Muscle layer of duodenum (tissue), 2 donors: ENCODE measurements at regions not wholly inside any gene's neighbourhood (a gene's known extent, or its start where the extent isn't known, plus 50 kb on each side); places are given as distances from the start of the nearest gene placed in this dataset.
"Not testable (repeated sequence)": the region's sequence is repeated elsewhere in the genome, so short reads cannot be mapped to it uniquely, and the experiment has no call there.

ENCODE experiments used
- H3K27ac ChIP-seq: one replicate; pipeline ENCODE4 v1.7.0; 2013; ENCODE audit warnings: mild to moderate bottlenecking, low read length
- H3K27me3 ChIP-seq: one replicate; pipeline ENCODE4 v1.7.0; 2013; ENCODE audit warnings: low read depth, mild to moderate bottlenecking, control low read depth, low read length
- H3K36me3 ChIP-seq, 2 donors: one replicate each; pipeline ENCODE4 v1.7.0; 2013; ENCODE audit warnings: low read length in 2 of 2, control low read depth in 1 of 2, mild to moderate bottlenecking in 1 of 2; ENCODE audit not compliant: insufficient read depth in 2 of 2, control insufficient read depth in 1 of 2
- H3K4me1 ChIP-seq, 2 donors: one replicate each; pipeline ENCODE4 v1.7.0; 2013; ENCODE audit warnings: low read length in 2 of 2, mild to moderate bottlenecking in 2 of 2, control low read depth in 1 of 2, moderate library complexity in 1 of 2; ENCODE audit not compliant: insufficient read depth in 2 of 2, control insufficient read depth in 1 of 2
- H3K4me3 ChIP-seq, 2 donors: one replicate each; pipeline ENCODE4 v1.7.0; 2013; ENCODE audit warnings: low read length in 2 of 2, low read depth in 1 of 2, mild to moderate bottlenecking in 1 of 2
- H3K9me3 ChIP-seq, 2 donors: one replicate each; pipeline ENCODE4 v1.7.0; 2013; ENCODE audit warnings: low read length in 2 of 2, control low read depth in 1 of 2, mild to moderate bottlenecking in 1 of 2; ENCODE audit not compliant: control insufficient read depth in 1 of 2
- donor health status: healthy.

DNA sequence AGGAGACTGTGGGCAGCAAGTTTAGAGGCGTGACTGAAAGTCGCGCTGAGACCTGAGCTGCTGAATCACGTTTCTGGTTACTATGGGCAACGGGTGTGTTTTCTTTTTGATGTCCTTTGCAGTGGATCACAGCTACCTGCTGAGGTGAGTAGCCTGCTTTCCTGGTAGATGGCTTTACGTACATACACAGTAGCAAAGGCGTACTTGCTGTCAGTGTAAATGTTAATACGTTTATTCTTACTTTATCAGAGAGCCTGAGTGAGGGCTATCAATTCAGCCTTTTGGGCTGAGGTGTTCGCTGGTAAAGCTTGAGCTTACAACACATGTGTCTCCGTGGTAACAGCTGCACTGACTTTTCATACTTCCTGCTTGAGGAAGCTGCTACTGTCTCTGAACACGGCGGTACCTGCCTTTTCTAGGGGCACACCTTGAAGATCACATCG lies 165.1 kb upstream of the CCZ1B start:
- not testable (repeated sequence) for H3K4me1 ChIP-seq, H3K36me3 ChIP-seq, H3K27ac ChIP-seq, H3K9me3 ChIP-seq, H3K27me3 ChIP-seq
- peak overlapping the region in 1 of 2 donors; percentile 11 for H3K4me3 ChIP-seq

DNA sequence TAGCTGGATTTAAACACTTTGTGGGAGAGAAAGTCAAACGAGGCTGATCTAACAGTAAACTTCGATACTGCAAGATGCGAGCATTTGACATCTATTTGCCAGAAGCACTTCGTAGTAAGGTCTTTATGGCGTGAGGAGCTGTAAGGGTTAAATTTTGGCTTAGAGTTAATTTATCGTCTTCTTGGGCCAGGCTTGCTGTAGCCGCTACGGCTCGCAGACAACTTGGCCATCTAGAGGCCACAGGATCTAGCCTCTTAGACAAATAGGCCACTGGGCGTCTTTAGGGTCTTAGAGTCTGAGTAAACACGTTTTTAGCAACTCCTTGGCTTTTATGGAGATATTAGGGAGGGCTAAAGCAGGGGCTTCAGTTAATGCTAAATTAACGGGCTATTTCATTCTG lies 165.6 kb upstream of the CCZ1B start:
- peak overlapping the region in 1 of 2 donors; percentile 11 for H3K4me3 ChIP-seq
- not testable (repeated sequence) for H3K27me3 ChIP-seq, H3K27ac ChIP-seq

DNA sequence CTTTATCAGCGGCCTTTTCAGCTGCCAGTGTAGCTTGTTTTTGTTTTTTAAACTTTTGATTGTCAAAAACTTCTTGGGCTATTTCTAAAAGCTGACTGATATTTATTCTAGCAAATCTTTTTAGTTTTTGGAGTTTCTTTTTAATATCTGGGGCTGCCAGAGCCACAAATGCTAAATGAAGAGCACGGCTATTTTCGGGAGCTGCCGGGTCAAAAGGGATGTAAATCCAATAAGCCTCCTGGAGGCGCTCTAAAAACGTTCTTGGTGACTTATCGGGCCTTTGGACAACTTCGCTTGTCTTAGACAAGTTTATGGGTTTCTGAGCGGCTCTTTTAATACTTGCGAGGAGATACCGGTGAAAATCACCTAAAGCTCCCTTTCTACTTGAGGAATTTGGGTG lies 166.1 kb upstream of the CCZ1B start:
- H3K9me3 ChIP-seq, H3K36me3 ChIP-seq, H3K27ac ChIP-seq, H3K27me3 ChIP-seq, H3K4me1 ChIP-seq, H3K4me3 ChIP-seq: not testable (repeated sequence)

More for the DNA sequence above, 165.6 kb upstream of the CCZ1B start:
- H3K9me3 ChIP-seq, H3K4me1 ChIP-seq, H3K36me3 ChIP-seq: not testable (repeated sequence)

DNA sequence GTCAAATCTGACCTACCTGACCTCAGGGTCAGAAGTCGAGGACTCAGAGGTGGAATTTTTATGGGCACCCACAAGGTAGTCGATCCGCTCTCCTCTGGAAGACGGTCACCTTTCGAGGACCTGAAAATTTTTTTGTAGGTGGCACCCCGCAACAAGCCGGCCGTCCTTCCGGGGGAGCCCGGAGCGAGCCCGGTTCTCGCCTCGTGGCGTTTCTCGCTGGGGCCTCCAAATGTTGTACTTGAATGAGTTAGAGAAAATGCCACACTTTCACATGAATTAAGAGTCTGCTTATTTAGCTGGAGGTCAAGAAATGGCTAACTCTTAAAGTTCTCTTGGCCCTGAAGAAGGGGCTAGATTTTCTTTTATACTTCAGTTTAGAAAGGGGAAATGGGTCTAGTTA lies 169.0 kb upstream of the CCZ1B start:
- H3K36me3 ChIP-seq, H3K27ac ChIP-seq, H3K27me3 ChIP-seq, H3K4me1 ChIP-seq, H3K9me3 ChIP-seq, H3K4me3 ChIP-seq: not testable (repeated sequence)

DNA sequence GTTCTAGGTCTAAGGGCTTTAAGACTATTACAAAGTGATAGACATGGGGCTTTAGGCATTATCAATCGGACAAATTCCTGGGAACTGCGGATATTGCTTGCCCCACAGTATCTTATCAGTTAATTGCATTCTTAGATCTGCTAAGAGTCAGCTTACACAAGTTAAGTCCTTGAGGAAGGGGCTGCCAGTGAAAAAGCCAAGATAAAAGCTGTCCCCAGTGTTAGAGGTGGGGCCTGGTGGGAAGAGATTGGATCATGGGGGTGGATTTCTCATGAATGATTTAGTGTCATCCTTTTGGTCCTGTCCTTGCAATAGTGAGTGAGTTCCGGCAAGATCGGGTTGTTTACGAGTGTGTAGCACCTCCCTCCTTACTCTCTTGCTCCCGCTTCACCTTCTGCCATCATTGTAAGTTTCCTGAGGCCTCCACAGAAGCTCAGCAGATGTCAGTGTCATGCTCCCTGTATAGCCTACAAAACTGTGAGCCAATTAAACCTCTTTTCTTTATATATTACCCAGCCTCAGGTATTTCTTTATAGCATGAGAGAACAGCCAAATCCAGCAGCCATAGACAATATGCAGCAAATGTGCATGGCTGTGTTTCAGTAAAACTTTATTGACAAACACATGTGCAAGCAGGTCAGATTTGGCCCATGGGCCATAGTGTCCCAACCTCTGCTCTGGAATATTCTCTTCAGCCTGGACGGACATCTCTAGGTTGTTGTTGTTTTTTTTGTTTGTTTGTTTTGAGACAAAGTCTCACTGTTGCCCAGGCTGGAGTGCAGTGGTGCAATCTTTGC lies 169.6 kb upstream of the CCZ1B start:
- H3K27me3 ChIP-seq, H3K36me3 ChIP-seq, H3K4me3 ChIP-seq, H3K27ac ChIP-seq, H3K9me3 ChIP-seq, H3K4me1 ChIP-seq: not testable (repeated sequence)

DNA sequence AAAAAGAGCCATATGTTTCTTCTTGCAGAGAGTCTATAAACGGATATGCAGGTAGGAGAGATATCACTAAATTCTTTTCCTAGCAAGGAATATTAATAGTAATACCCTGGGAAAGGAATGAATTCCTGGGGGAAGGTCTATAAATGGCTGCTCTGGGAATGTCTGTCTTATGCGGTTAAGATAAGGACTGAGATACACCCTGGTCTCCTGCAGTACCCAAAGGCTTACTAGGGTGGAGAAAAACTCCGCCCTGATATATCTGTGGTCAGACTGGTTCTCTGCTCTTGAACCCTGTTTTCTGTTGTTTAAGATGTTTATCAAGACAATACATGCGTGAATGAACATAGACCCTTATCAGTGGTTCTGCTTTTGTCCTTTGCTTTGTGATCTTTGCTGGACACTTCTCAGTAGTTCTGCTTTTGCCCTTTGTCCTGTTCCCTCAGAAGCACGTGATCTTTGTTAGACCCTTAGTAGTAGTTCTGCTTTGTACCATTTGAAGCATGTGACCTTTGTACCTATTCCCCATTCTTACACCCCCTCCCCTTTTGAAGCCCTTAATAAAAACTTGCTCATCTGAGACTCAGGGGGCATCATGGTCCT lies 173.1 kb upstream of the CCZ1B start:
- not testable (repeated sequence) for H3K27ac ChIP-seq, H3K4me3 ChIP-seq

DNA sequence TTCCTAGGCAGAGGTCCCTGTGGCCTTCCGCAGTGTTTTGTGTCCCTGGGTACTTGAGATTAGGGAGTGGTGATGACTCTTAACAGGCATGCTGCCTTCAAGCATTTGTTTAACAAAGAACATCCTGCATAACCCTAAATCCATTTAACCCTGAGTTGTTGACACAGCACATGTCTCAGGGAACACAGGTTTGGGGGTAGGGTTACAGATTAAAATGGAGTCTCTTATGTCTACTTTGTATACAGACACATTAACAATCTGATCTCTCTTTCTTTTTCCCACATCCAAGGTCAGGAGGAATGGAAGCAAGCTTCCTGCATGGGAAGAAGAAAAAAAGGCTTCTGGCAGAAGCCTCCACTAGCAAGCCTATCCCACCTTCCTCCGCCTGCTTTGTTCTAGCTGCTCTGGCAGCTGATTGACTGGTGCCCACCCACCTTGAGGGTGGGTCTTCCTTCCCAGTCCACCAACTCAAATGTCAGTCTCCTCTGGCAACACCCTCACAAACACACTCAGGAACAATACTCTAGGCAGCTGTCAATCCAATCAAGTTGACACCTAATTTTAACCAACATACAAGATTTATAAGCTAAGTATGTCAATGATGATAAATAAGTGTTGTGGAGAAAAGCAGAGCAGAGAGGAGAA lies 176.5 kb upstream of the CCZ1B start:
- H3K27ac ChIP-seq: no peak overlapping the region
- H3K4me1 ChIP-seq: no peaks in the 10 kb centered on the region
- no peaks in the 10 kb centered on the region for H3K27me3 ChIP-seq
- no peaks in the 10 kb centered on the region for H3K36me3 ChIP-seq
- H3K9me3 ChIP-seq: peaks cover 0 to 7% of the 10 kb centered on the region in 2 donors
- no peak overlapping the region for H3K4me3 ChIP-seq

More for the DNA sequence above, 173.1 kb upstream of the CCZ1B start:
- not testable (repeated sequence) for H3K27me3 ChIP-seq, H3K9me3 ChIP-seq, H3K36me3 ChIP-seq, H3K4me1 ChIP-seq

DNA sequence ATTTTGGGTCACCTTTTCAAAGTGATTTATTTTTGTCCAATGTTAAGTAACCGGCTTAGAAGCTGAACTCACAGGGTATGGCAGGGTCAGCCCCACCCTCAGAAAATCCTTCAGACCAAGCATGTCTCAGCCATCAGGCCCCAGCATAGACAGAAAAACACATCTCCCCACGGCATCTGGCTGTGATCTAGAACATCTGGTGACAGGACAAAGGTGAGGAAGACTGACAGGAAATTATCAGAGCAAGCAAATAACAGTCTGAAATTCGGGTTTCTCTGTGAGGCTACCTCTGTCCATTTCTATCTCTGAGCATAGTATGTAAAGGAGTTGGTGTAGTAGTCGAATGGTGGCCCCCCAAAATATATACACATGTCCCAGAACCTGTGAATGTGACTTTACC lies 177.0 kb upstream of the C1GALT1 start:
- Histone ChIP-seq H3K9me3 (no peaks in the 10 kb centered on the region), H3K27me3 (no peaks in the 10 kb centered on the region), H3K36me3 (no peaks in the 10 kb centered on the region), H3K4me3 (no peak overlapping the region), H3K4me1 (no peaks in the 10 kb centered on the region), H3K27ac (no peak overlapping the region)

DNA sequence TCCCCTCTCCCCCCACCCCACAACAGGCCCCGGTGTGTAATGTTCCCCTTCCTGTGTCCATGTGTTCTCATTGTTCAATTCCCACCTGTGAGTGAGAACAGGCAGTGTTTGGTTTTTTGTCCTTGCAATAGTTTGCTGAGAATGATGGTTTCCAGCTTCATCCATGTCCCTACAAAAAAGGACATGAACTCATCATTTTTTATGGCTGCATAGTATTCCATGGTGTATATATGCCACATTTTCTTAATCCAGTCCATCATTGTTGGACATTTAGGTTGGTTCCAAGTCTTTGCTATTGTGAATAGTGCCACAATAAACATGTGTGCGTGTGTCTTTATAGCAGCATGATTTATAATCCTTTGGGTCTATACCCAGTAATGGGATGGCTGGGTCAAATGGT lies 176.4 kb upstream of the C1GALT1 start:
- H3K4me3 ChIP-seq, H3K4me1 ChIP-seq, H3K27ac ChIP-seq, H3K36me3 ChIP-seq, H3K9me3 ChIP-seq, H3K27me3 ChIP-seq: not testable (repeated sequence)

DNA sequence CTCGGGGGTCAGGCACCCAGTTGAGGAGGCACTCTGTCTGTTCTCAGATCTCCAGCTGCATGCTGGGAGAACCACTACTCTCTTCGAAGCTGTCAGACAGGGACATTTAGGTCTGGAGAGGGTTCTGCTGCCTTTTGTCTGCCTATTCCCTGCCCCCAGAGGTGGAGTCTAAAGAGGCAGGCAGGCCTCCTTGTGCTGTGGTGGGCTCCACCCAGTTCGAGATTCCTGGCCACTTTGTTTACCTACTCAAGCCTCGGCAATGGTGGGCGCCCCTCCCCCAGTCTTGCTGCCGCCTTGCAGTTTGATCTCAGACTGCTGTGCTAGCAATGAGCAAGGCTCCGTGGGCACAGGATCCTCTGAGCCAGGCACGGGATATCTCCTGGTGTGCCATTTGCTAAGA lies 171.1 kb upstream of the C1GALT1 start:
- H3K36me3 ChIP-seq, H3K4me3 ChIP-seq, H3K27me3 ChIP-seq, H3K9me3 ChIP-seq, H3K4me1 ChIP-seq, H3K27ac ChIP-seq: not testable (repeated sequence)

DNA sequence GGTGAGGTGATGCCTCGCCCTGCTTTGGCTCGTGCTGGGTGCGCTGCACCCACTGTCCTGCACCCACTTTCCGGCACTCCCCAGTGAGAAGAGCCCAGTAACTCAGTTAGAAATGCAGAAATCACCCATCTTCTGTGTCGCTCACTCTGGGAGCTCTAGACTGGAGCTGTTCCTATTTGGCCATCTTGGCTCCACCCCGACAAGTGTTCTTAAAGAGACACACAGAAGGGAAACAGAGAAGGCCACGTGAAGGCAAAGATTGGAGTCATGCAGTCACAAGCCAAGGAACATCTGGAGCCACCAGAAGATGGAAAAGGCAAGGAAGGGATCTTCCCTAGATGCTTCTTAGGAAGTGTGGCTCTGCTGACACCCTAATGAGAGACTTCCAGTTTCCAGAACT lies 170.6 kb upstream of the C1GALT1 start:
- not testable (repeated sequence) for H3K4me3 ChIP-seq, H3K36me3 ChIP-seq, H3K27me3 ChIP-seq, H3K9me3 ChIP-seq, H3K4me1 ChIP-seq, H3K27ac ChIP-seq
